ENCODE measurements at regions not wholly inside any gene's neighbourhood (a gene's known extent, or its start where the extent isn't known, plus 50 kb on each side); places are given as distances from the start of the nearest gene placed in this dataset.
"Not testable (repeated sequence)": the region's sequence is repeated elsewhere in the genome, so short reads cannot be mapped to it uniquely, and the experiment has no call there.

DNA sequence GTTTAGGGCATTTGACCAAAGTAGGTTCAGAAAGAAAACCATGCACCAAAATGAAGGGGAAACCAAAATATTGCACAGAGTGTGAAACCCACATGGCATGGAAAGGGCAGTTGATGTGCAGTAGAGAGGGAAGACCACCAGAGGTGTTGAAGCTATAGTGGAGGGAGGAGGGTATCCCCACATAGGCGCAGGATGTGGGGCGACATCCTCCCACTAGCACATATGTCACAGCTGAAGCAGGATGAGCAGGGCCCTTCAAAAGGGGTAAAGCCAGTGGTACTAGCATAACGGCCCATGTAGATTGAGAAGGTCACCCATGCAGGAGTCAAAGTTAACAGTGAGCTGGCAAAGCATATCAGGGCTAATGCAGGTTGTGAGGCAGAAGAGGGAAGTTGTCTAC, 563.5 kb downstream of the RPIA start:
- TF ChIP-seq CTCF, POLR2A (IDR thresholded peaks at IDR 0.05): not testable (repeated sequence)
